GM12865 (cell line): ENCODE measurements at regions not wholly inside any gene's neighbourhood (a gene's known extent, or its start where the extent isn't known, plus 50 kb on each side); places are given as distances from the start of the nearest gene placed in this dataset.

Source experiments
- DNase-seq: peaks from one replicate; pipeline ENCODE4 v3.0.0; 2010; ENCODE audit warnings: low read depth
- H3K4me3 ChIP-seq: 2 replicates; pipeline ENCODE4 v1.5.1; 2011; ENCODE audit warnings: mild to moderate bottlenecking, low read depth, low read length, control low read depth
- CTCF ChIP-seq: IDR thresholded peaks from 2 replicates; pipeline ENCODE4 v1.5.1; 2011; ENCODE audit warnings: low read length, control low read depth, low read depth, inconsistent platforms; ENCODE audit not compliant: insufficient read depth; ENCODE audit errors: missing control alignments

- no peak for TF ChIP-seq CTCF
- H3K4me3 ChIP-seq = no peak overlapping the region
- DNase-seq = no peak
These were observed 710.3 kb downstream of the KCNA4 start for GRCh38 chr11:29306527-29306926.

- no peak for DNase-seq
- no peak overlapping the region for H3K4me3 ChIP-seq
- no peak for TF ChIP-seq CTCF
These were observed 711.2 kb downstream of the KCNA4 start for GRCh38 chr11:29305456-29306232.

GRCh38 chr11:29300420-29300819 is 716.4 kb downstream of the KCNA4 start:
- no peak for DNase-seq
- TF ChIP-seq CTCF = no peak
- H3K4me3 ChIP-seq = no peak overlapping the region

- no peak for TF ChIP-seq CTCF
- DNase-seq = no peak
- no peak overlapping the region for H3K4me3 ChIP-seq
These were observed 720.1 kb downstream of the KCNA4 start for GRCh38 chr11:29296680-29297079.

- DNase-seq = peak; percentile 69
- H3K4me3 ChIP-seq = no peak overlapping the region
- no peak for TF ChIP-seq CTCF
These were observed 723.0 kb downstream of the KCNA4 start for GRCh38 chr11:29293825-29294224.

- TF ChIP-seq CTCF = no peak
- peak; percentile 20 for DNase-seq
- H3K4me3 ChIP-seq = no peak overlapping the region
These were observed 734.7 kb downstream of the KCNA4 start for GRCh38 chr11:29282088-29282487.

GRCh38 chr11:29281271-29281777 is 735.5 kb downstream of the KCNA4 start:
- TF ChIP-seq CTCF = no peak
- DNase-seq = no peak
- no peak overlapping the region for H3K4me3 ChIP-seq
